Peyer's patch (tissue), 4 donors: ENCODE measurements at regions not wholly inside any gene's neighbourhood (a gene's known extent, or its start where the extent isn't known, plus 50 kb on each side); places are given as distances from the start of the nearest gene placed in this dataset.

Experiments used
- DNase-seq, 3 donors: peaks; one replicate each; pipeline ENCODE4 v3.0.0-alpha.2; 2017 to 2019
- H3K27ac ChIP-seq, 4 donors: fragments of 200-600 bp; sonication (generic); one replicate each; pipeline ENCODE4 v1.5.1; 2016 to 2019
- H3K27me3 ChIP-seq, 2 donors: fragments of 200-600 bp; sonication (generic); one replicate each; pipeline ENCODE4 v1.5.1; 2019
- H3K36me3 ChIP-seq, 3 donors: fragments of 200-600 bp; sonication (generic); one replicate each; pipeline ENCODE4 v1.5.1; 2016 to 2019
- H3K4me1 ChIP-seq, 4 donors: fragments of 200-600 bp; sonication (generic); one replicate each; pipeline ENCODE4 v1.5.1; 2016 to 2019
- H3K4me3 ChIP-seq, 4 donors: fragments of 200-600 bp; sonication (generic); 1 replicate in 3 of 4; 2 replicates in 1 of 4; pipeline ENCODE4 v1.5.1; 2016 to 2019; ENCODE audit warnings: mild to moderate bottlenecking in 1 of 4
- H3K9me3 ChIP-seq, 4 donors: fragments of 200-600 bp; sonication (generic); one replicate each; pipeline ENCODE4 v1.5.1; 2016 to 2019; ENCODE audit warnings: mild to moderate bottlenecking in 1 of 4
- POLR2A ChIP-seq, 2 donors: fragments of 450-650 bp; IDR thresholded peaks; one replicate each; pipeline ENCODE4 v1.5.1; 2017; ENCODE audit warnings: antibody characterized with exemption in 2 of 2, mild to moderate bottlenecking in 2 of 2, moderate library complexity in 2 of 2
- TF ChIP-seq, protein P1 (sequence below), 6 experiments: fragments of 450-650 bp in 4 of 6; fragments of 200-600 bp in 2 of 6; sonication (generic) in 1 of 6; IDR thresholded peaks; one replicate each; pipeline ENCODE4 v1.5.1; 2017 to 2019; ENCODE audit warnings: antibody characterized with exemption in 6 of 6, mild to moderate bottlenecking in 3 of 6, moderate library complexity in 1 of 6

DNA sequence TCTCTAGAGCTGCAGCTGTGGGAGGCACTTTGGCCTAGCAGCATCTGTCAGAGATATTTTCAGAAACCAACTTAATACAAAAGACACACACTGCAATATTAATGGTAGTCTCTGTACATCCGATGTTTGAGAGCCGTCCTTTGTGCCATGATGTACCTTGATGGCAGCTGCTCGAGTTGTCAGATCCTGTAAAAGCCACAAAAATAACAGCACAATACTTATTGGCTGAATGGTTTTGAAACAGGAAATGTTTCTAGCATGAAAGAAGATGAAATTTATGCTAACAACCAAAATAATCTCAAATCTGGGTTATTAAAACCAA lies 445.5 kb upstream of the TBL1XR1 start:
- no peak for DNase-seq

DNA sequence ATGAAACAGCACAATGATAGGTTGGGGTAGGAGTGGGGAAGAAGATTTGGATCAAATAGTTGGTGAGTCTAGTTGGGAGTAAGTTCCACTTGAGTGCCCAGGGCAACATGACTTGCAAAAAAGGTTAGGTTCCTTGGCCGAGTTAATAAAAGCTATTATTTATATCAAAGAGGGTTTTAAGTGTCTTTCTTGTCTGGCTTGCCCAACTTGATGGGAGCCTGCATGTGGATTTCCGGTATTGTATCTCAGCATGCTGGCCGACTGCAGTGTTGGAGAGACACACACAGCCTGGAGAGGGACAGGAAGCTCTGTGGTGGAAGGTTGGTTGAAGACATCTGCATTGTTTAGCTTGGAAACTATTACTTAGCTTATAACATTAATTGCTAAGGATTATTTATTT lies 449.5 kb upstream of the TBL1XR1 start:
- Histone ChIP-seq H3K4me1 (peaks cover 0 to 3% (median 0%) of the 10 kb centered on the region in 4 donors), H3K4me3 (no peak overlapping the region)
- DNase-seq, result peak in 2 of 3 donors; percentile 51 to 66

More for the DNA sequence above, 445.5 kb upstream of the TBL1XR1 start:
- no peaks in the 10 kb centered on the region for H3K9me3 ChIP-seq
- TF ChIP-seq POLR2A (IDR thresholded peaks at IDR 0.05), result no peak
- TF ChIP-seq, protein P1, sequence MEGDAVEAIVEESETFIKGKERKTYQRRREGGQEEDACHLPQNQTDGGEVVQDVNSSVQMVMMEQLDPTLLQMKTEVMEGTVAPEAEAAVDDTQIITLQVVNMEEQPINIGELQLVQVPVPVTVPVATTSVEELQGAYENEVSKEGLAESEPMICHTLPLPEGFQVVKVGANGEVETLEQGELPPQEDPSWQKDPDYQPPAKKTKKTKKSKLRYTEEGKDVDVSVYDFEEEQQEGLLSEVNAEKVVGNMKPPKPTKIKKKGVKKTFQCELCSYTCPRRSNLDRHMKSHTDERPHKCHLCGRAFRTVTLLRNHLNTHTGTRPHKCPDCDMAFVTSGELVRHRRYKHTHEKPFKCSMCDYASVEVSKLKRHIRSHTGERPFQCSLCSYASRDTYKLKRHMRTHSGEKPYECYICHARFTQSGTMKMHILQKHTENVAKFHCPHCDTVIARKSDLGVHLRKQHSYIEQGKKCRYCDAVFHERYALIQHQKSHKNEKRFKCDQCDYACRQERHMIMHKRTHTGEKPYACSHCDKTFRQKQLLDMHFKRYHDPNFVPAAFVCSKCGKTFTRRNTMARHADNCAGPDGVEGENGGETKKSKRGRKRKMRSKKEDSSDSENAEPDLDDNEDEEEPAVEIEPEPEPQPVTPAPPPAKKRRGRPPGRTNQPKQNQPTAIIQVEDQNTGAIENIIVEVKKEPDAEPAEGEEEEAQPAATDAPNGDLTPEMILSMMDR (IDR thresholded peaks at IDR 0.05), result no peak
- H3K4me1 ChIP-seq, result peaks cover 0 to 3% (median 0%) of the 10 kb centered on the region in 4 donors
- no peaks in the 10 kb centered on the region for H3K27me3 ChIP-seq
- peak overlapping the region; percentile 1 to 64 (median 50) for H3K27ac ChIP-seq
- H3K36me3 ChIP-seq, result no peaks in the 10 kb centered on the region
- H3K4me3 ChIP-seq, result no peak overlapping the region

GRCh38 chr3:177647341-177647740 lies 450.1 kb upstream of the TBL1XR1 start:
- H3K36me3 ChIP-seq, result no peaks in the 10 kb centered on the region
- DNase-seq, result no peak
- no peaks in the 10 kb centered on the region for H3K27me3 ChIP-seq
- no peaks in the 10 kb centered on the region for H3K9me3 ChIP-seq
- H3K4me3 ChIP-seq, result no peak overlapping the region
- TF ChIP-seq POLR2A (IDR thresholded peaks at IDR 0.05), result no peak
- TF ChIP-seq, protein P1 (IDR thresholded peaks at IDR 0.05), result no peak
- peak overlapping the region in 1 of 4 donors; percentile 6 for H3K27ac ChIP-seq
- peaks cover 0 to 3% (median 0%) of the 10 kb centered on the region in 4 donors for H3K4me1 ChIP-seq

More for the DNA sequence above, 449.5 kb upstream of the TBL1XR1 start:
- no peak for TF ChIP-seq POLR2A (IDR thresholded peaks at IDR 0.05)
- TF ChIP-seq, protein P1 (IDR thresholded peaks at IDR 0.05), result no peak
- Histone ChIP-seq H3K36me3 (no peaks in the 10 kb centered on the region), H3K27ac (no peak overlapping the region), H3K27me3 (no peaks in the 10 kb centered on the region), H3K9me3 (no peaks in the 10 kb centered on the region)

DNA sequence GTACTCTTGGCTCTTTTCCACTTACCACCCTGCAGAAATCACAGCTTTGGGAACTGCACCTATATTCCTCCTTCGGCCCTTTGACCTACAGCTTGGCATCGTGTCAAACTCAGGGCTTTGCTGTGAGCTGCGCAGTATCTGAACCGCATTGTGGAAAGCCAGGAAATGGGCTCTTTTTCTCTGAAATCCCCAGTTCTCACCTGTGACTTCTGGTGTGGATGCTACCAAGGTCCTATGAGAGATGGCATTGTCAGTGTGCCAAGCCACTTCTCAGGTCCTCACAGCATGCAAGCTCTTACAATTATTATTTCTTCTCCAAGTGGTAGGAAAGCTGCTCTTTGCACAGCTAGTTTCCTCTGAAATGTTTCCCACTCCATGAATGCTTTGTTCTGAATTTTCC lies 450.6 kb upstream of the TBL1XR1 start:
- Histone ChIP-seq H3K27me3 (no peaks in the 10 kb centered on the region), H3K36me3 (no peaks in the 10 kb centered on the region), H3K4me1 (peaks cover 0 to 3% (median 0%) of the 10 kb centered on the region in 4 donors), H3K4me3 (no peak overlapping the region), H3K27ac (peak overlapping the region in 1 of 4 donors; percentile 6), H3K9me3 (no peaks in the 10 kb centered on the region)
- DNase-seq, result peak in 1 of 3 donors; percentile 15
- TF ChIP-seq, protein P1 (IDR thresholded peaks at IDR 0.05), result no peak
- no peak for TF ChIP-seq POLR2A (IDR thresholded peaks at IDR 0.05)

DNA sequence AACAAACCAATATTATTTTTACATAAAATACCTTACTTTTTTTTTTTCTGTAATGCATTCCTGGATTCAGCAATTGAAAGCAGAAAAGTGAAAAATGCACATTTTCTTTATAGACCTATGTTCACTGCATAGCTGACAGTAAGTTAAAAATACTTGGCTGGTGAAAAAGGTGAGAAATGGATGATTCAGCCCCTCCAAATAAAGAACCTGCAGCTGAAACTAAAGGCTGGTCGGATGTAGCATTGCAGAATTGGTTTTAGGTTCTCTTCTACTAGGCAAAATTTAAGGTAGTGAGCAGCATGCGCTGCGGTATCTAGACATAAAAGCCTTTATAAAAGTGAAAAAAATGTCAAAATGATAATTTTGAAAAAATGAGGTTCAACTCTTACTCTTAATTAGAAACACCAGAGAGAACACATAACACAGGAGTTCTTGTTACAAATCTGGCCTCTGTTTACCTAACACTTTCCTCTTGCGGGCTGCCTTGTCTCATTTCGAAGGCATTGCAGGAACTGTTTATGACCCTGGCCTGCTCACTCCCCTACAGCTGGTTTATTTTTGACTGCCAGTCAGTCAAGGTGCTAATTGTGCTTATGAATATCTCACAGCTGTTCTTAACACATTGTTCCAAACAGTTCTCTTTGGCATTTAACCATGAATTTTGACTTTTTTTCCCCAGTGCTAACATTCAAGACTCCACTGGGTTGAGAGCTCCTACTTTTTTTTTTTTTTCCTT lies 455.4 kb upstream of the TBL1XR1 start:
- H3K9me3 ChIP-seq, result no peaks in the 10 kb centered on the region
- H3K27ac ChIP-seq, result no peak overlapping the region
- H3K27me3 ChIP-seq, result no peaks in the 10 kb centered on the region
- DNase-seq, result no peak
- H3K4me3 ChIP-seq, result no peak overlapping the region
- H3K4me1 ChIP-seq, result no peaks in the 10 kb centered on the region
- TF ChIP-seq, protein P1 (IDR thresholded peaks at IDR 0.05), result no peak
- TF ChIP-seq POLR2A (IDR thresholded peaks at IDR 0.05), result no peak
- no peaks in the 10 kb centered on the region for H3K36me3 ChIP-seq
